ENCODE measurements at regions not wholly inside any gene's neighbourhood (a gene's known extent, or its start where the extent isn't known, plus 50 kb on each side); places are given as distances from the start of the nearest gene placed in this dataset.

GRCh38 chr2:145058457-145058856 is 538.5 kb upstream of the ZEB2 start:
- no peak for TF ChIP-seq CTCF (IDR thresholded peaks at IDR 0.05)
- no peak for TF ChIP-seq POLR2A (IDR thresholded peaks at IDR 0.05)

Measured in uterus (tissue), 2 donors.